SU-DHL-6 (cell line): ENCODE measurements at regions not wholly inside any gene's neighbourhood (a gene's known extent, or its start where the extent isn't known, plus 50 kb on each side); places are given as distances from the start of the nearest gene placed in this dataset.

Experiments
- EZH2phosphoT487 ChIP-seq: fragments of 200-600 bp; sonication (generic), shearing (Covaris generic); conservative IDR thresholded peaks from 2 replicates; pipeline ENCODE4 v1.6.1; 2018; ENCODE audit warnings: mild to moderate bottlenecking, antibody characterized with exemption, low read length, moderate library complexity, mixed read lengths
- TF ChIP-seq, protein P1 (sequence below): fragments of 200-600 bp; sonication (generic); IDR thresholded peaks from one replicate; pipeline ENCODE4 v1.5.1; 2017; ENCODE audit warnings: antibody characterized with exemption, mild to moderate bottlenecking, low read length, moderate library complexity; ENCODE audit not compliant: insufficient read depth, poor library complexity, severe bottlenecking

DNA sequence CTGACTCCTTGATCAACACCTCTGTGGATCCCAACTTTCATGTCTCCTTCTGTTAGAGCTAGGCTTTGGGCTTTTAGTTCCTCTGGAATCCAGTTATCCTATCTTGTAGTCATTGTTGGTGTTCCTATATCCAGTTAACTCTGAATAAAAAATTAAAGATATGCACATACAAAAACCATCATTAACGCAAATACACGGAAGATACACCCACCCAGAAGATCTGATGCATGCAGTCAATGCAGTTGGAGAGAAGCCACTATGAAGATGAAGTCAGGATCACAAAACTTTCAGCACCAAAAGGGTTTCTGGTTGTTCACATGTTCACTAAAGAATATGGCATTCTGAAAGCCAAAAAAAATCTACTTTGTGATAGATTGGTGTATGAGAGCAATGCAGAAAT, 123.6 kb upstream of the LHX8 start:
- TF ChIP-seq, protein P1, sequence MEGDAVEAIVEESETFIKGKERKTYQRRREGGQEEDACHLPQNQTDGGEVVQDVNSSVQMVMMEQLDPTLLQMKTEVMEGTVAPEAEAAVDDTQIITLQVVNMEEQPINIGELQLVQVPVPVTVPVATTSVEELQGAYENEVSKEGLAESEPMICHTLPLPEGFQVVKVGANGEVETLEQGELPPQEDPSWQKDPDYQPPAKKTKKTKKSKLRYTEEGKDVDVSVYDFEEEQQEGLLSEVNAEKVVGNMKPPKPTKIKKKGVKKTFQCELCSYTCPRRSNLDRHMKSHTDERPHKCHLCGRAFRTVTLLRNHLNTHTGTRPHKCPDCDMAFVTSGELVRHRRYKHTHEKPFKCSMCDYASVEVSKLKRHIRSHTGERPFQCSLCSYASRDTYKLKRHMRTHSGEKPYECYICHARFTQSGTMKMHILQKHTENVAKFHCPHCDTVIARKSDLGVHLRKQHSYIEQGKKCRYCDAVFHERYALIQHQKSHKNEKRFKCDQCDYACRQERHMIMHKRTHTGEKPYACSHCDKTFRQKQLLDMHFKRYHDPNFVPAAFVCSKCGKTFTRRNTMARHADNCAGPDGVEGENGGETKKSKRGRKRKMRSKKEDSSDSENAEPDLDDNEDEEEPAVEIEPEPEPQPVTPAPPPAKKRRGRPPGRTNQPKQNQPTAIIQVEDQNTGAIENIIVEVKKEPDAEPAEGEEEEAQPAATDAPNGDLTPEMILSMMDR, result no peak
- no peak for TF ChIP-seq EZH2phosphoT487
